ENCODE measurements at regions not wholly inside any gene's neighbourhood (a gene's known extent, or its start where the extent isn't known, plus 50 kb on each side); places are given as distances from the start of the nearest gene placed in this dataset.

DNA sequence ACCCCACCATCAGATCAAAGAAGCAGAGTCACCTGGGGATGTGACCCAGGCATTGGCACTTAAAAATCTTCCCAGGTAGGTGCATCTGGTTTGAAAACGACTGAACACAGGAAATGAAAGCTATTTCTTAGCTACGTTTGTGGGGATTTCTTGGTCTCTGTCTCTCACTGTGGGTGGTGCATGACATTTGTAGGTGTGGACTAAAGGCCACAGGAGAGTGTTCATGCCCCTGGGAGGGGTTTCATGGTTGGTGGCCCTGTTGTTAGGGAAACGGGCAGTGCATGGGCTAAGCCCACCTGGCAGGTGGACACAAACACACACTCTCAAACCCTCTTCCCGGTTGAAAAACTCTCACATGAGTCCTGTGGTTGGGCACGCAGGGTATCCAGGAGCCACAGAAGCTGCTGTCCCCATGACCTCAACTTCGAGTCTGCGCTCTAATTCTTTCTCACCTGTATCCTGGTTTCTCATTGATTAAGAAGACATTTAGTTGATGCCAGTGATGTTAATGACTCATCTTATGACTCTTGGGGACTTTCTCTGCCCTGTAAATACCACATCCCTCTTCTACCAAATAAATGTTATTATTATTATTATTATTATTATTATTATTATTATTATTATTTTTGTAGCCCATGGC lies 119.4 kb downstream of the MRPS6 start:
- TF ChIP-seq ZFX (IDR thresholded peaks at IDR 0.05; ENCODE audit: borderline replicate concordance) (no peak), CTCF (IDR thresholded peaks at IDR 0.05) (no peak)
- no peak overlapping the region for H3K27ac ChIP-seq

DNA sequence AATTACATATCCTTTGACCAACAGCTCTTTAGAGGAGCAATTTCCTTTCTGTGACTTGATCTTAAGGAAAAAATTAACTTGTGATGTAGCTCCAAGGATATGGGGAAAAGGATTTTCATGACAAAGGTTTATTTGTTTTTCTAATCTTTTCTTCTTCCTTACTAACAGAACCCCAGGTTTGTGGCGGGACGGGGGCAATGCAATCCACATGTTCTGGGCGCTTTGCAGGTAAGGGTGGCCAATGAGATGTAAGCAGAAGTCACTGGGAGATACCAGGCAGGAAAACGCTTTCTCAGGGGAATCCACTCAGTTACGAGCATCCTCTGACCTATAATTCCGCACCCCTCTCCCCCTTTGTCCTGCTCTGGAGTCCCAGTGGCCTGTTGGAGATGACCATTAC lies 122.0 kb downstream of the MRPS6 start:
- no peak overlapping the region for H3K27ac ChIP-seq
- no peak for TF ChIP-seq CTCF (IDR thresholded peaks at IDR 0.05)
- TF ChIP-seq ZFX (IDR thresholded peaks at IDR 0.05; ENCODE audit: borderline replicate concordance): no peak

- TF ChIP-seq CTCF (IDR thresholded peaks at IDR 0.05) (no peak), ZFX (IDR thresholded peaks at IDR 0.05; ENCODE audit: borderline replicate concordance) (no peak)
- no peak overlapping the region for H3K27ac ChIP-seq
Measured at GRCh38 chr21:34196996-34197395, 123.6 kb downstream of the MRPS6 start.

DNA sequence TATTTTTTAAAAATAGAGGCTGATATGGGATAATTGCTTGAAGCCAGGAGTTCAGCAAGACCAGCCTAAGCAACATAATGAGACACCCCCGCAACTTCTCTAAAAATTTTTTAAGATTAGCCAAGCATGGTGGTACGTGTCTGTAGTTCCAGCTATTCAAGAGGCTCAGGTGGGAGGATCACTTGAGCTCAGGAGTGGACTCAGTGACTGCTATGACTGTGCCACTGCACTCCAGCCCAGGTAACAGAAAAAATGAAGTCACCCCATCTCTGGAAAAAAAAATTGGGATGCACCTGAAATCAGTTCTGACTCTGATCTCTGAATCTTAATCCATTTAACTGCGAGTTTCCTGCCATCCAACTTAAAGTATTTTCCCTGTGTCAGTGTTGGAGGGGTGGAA lies 124.2 kb downstream of the MRPS6 start:
- H3K27ac ChIP-seq: no peak overlapping the region
- no peak for TF ChIP-seq CTCF (IDR thresholded peaks at IDR 0.05)
- TF ChIP-seq ZFX (IDR thresholded peaks at IDR 0.05; ENCODE audit: borderline replicate concordance): no peak

DNA sequence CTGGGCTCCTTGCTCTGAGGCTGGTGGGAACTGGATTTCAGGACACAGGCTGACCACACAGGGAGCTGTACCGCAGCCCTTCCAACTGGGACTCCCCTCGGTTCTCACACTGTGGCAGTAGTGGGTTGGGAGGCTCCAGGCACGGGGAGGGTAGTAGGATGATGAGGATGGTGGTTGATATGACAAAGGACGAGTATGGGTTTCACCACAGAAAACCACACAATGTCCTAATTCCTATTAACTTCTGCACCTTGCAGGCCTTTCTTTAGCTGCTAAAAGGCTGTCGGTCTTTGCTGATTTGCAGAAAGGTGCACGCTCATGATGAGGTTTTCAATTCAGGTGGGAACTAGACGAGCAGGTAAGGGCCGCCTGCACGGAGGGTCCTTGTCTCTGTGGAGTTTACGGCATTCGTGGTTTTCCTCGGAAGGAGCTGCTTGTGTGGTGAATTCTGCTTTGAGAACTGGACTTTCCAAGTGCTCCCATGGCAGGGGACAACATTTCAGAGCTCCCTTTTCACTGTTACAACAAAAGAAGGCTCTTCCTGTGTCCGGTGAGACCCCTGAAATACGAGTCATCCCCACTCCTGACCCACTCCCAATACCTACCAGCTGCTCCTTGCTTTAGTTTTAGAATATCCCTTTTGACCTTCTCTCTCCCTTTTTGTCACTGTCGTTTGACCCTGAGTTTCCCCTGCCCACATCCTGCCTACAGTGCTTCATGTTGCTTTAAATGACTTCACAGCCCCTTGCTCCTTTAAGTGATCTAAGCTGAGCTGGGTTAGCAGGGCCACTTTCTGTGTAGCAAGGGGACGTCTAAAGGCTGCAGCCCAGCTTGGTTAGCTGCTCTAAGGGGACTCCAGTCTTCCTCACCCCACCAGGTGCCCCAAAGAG lies 125.1 kb downstream of the MRPS6 start:
- no peak overlapping the region for H3K27ac ChIP-seq

GRCh38 chr21:34199121-34199910 lies 125.9 kb downstream of the MRPS6 start:
- TF ChIP-seq ZFX (IDR thresholded peaks at IDR 0.05; ENCODE audit: borderline replicate concordance) (no peak), CTCF (IDR thresholded peaks at IDR 0.05) (no peak)
- H3K27ac ChIP-seq: no peak overlapping the region

More for the DNA sequence above, 125.1 kb downstream of the MRPS6 start:
- no peak for TF ChIP-seq CTCF (IDR thresholded peaks at IDR 0.05)
- no peak for TF ChIP-seq ZFX (IDR thresholded peaks at IDR 0.05; ENCODE audit: borderline replicate concordance)
